ENCODE measurements at regions not wholly inside any gene's neighbourhood (a gene's known extent, or its start where the extent isn't known, plus 50 kb on each side); places are given as distances from the start of the nearest gene placed in this dataset.

DNA sequence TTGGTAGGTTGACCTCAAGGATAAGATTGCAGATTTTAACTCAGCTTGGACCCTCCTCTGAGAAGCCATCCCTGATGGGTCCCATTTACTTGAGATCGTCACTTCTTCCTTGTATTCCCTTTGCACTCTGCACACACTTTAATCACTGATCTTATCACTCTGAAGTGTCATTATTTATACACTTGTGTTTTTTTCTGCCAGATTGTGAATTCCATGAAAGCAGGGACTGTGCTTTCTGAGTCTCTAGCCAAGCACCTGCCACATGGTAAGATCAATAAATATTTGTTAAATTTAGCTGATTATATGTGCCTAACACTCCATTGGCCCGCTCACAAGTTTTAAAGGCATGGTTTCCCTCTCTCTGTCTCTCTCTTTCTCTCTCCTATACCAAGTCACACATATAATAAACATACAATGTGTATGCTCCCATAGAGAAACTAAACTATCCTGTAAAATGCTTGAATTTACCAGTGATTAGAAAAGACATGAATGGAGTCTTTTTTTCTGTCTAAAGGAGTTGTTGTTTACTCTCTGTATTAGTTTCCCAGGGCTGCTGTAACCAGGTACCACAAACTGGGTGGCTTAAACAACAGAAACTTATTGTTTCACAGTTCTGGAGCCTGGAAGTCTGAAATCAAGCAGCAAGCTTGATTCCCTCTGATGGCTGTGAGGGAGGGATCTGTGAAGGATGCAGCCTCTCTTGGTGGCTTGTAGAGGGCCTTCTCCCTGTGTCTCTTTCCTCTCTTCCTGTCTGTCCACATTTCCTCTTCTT, 105.2 kb upstream of the GADD45A start:
- DNase-seq (ENCODE audit: low read depth, low spot score) (no peak), ATAC-seq (no peak)
- intact Hi-C loops (cut with micrococcal nuclease): no loop called here
- no peak overlapping the region for H2AFZ ChIP-seq (ENCODE audit: low read depth, low read length, poor library complexity, severe bottlenecking)
- no peaks in the 10 kb centered on the region for H3K36me3 ChIP-seq (ENCODE audit: control insufficient read depth in 1 of 2, insufficient read depth in 2 of 2, low read length in 2 of 2)
- no TSS peak for BruUV-seq (replicated peaks)
- no peak overlapping the region for H3K27ac ChIP-seq (ENCODE audit: low read depth, low read length)
- H3K4me1 ChIP-seq (ENCODE audit: control insufficient read depth in 1 of 2, insufficient read depth in 2 of 2, low read length in 2 of 2): no peaks in the 10 kb centered on the region
- no peaks in the 10 kb centered on the region for H3K9me3 ChIP-seq (ENCODE audit: control insufficient read depth in 1 of 2, insufficient read depth in 1 of 2, low read depth in 1 of 2, low read length in 2 of 2)
- TF ChIP-seq ZFX (IDR thresholded peaks at IDR 0.05): no peak
- RAD21 ChIA-PET (ENCODE audit: low non-redundant PET in 1 of 2, low total read pairs in 2 of 2, uncharacterized antibody in 2 of 2, unreplicated experiment in 2 of 2): no interaction called here
- no peaks in the 10 kb centered on the region for H3K27me3 ChIP-seq (ENCODE audit: insufficient read depth, low read length)
- no peak overlapping the region for H3K9ac ChIP-seq (ENCODE audit: low read length)
- H4K20me1 ChIP-seq (ENCODE audit: insufficient read depth): no peaks in the 10 kb centered on the region
- CTCF ChIA-PET: no interaction called here
- H3K4me3 ChIP-seq (replicated peaks in 1 of 2; ENCODE audit: low read depth in 1 of 2, low read length in 2 of 2): no peak overlapping the region
- H3K79me2 ChIP-seq (ENCODE audit: insufficient read depth, low read length): no peaks in the 10 kb centered on the region
- H3K9me2 ChIP-seq (ENCODE audit: insufficient read depth): no peaks in the 10 kb centered on the region
- no peak overlapping the region for H3K4me2 ChIP-seq (ENCODE audit: low read length)
- POLR2A ChIA-PET: no interaction called here

DNA sequence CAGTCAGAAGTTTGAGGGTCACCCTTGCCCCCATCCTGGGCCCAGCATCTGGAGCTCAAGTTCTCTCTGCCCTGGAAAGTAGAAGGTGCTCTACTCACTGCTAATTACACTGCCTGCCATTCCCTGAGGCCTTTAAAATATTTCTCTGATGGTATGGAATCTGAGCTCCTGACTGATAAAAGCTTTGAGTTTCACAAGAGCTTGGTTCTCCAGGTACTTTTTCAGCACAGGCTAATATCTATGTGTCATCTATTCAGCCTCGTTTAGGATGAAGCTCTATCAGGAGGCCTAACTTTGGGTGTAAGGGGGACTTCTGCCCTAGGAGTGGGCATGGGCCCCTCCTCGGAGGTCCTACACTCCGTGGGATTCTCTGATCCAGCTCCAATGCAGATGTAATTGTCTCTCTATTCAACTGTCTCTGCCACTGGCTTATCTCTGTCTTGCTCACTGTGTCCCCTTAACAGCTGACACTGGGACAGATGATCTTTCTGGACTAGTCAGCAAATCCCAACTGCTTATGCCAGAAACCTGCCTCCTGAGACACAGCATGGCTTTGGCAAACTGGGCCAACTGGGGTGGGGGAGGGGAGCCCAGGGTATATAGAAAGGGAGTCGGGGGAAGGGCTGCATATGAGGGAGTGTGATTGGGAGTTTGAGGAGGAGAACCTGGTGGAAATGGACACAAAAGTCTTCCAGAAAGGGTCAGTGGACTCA, 104.2 kb upstream of the GADD45A start:
- Histone ChIP-seq H3K9ac (ENCODE audit: low read length) (no peak overlapping the region), H3K4me3 (replicated peaks in 1 of 2; ENCODE audit: low read depth in 1 of 2, low read length in 2 of 2) (no peak overlapping the region), H3K27me3 (ENCODE audit: insufficient read depth, low read length) (no peaks in the 10 kb centered on the region), H4K20me1 (ENCODE audit: insufficient read depth) (no peaks in the 10 kb centered on the region), H3K9me2 (ENCODE audit: insufficient read depth) (no peaks in the 10 kb centered on the region), H3K9me3 (ENCODE audit: control insufficient read depth in 1 of 2, insufficient read depth in 1 of 2, low read depth in 1 of 2, low read length in 2 of 2) (no peaks in the 10 kb centered on the region), H3K4me1 (ENCODE audit: control insufficient read depth in 1 of 2, insufficient read depth in 2 of 2, low read length in 2 of 2) (no peaks in the 10 kb centered on the region), H3K27ac (ENCODE audit: low read depth, low read length) (no peak overlapping the region), H3K79me2 (ENCODE audit: insufficient read depth, low read length) (no peaks in the 10 kb centered on the region), H3K36me3 (ENCODE audit: control insufficient read depth in 1 of 2, insufficient read depth in 2 of 2, low read length in 2 of 2) (no peaks in the 10 kb centered on the region), H2AFZ (ENCODE audit: low read depth, low read length, poor library complexity, severe bottlenecking) (no peak overlapping the region), H3K4me2 (ENCODE audit: low read length) (no peak overlapping the region)
- DNase-seq (ENCODE audit: low read depth, low spot score) (no peak), ATAC-seq (no peak)
- intact Hi-C loops (cut with micrococcal nuclease): no loop called here
- BruUV-seq (replicated peaks): no TSS peak
- RAD21 ChIA-PET (ENCODE audit: low non-redundant PET in 1 of 2, low total read pairs in 2 of 2, uncharacterized antibody in 2 of 2, unreplicated experiment in 2 of 2): no interaction called here
- CTCF ChIA-PET: no interaction called here
- POLR2A ChIA-PET: no interaction called here
- TF ChIP-seq, protein P1, sequence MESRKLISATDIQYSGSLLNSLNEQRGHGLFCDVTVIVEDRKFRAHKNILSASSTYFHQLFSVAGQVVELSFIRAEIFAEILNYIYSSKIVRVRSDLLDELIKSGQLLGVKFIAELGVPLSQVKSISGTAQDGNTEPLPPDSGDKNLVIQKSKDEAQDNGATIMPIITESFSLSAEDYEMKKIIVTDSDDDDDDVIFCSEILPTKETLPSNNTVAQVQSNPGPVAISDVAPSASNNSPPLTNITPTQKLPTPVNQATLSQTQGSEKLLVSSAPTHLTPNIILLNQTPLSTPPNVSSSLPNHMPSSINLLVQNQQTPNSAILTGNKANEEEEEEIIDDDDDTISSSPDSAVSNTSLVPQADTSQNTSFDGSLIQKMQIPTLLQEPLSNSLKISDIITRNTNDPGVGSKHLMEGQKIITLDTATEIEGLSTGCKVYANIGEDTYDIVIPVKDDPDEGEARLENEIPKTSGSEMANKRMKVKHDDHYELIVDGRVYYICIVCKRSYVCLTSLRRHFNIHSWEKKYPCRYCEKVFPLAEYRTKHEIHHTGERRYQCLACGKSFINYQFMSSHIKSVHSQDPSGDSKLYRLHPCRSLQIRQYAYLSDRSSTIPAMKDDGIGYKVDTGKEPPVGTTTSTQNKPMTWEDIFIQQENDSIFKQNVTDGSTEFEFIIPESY (IDR thresholded peaks at IDR 0.05; ENCODE audit: extremely low read depth, insufficient replicate concordance, low read length): no peak
- no peak for TF ChIP-seq EZH2 (IDR thresholded peaks at IDR 0.05)
- TF ChIP-seq SP1 (IDR thresholded peaks at IDR 0.05; ENCODE audit: low read depth): no peak
- no peak for TF ChIP-seq SIN3A (IDR thresholded peaks at IDR 0.05; ENCODE audit: low read depth)
- TF ChIP-seq CEBPB (IDR thresholded peaks at IDR 0.05; ENCODE audit: low read depth): no peak
- no peak for TF ChIP-seq FOSL1 (IDR thresholded peaks at IDR 0.05; ENCODE audit: low read depth)
- no peak for TF ChIP-seq EZH2phosphoT487 (IDR thresholded peaks at IDR 0.05; ENCODE audit: borderline replicate concordance)
- TF ChIP-seq ZNF274 (IDR thresholded peaks at IDR 0.05; ENCODE audit: low read depth, low read length): no peak
- TF ChIP-seq ELF1 (IDR thresholded peaks at IDR 0.05; ENCODE audit: borderline replicate concordance, low read depth): no peak
- no peak for TF ChIP-seq SRF (IDR thresholded peaks at IDR 0.05; ENCODE audit: low read depth)
- TF ChIP-seq YY1 (IDR thresholded peaks at IDR 0.05; ENCODE audit: extremely low read depth, insufficient replicate concordance, low read depth, low read length): no peak
- TF ChIP-seq, protein P2, sequence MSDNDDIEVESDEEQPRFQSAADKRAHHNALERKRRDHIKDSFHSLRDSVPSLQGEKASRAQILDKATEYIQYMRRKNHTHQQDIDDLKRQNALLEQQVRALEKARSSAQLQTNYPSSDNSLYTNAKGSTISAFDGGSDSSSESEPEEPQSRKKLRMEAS (IDR thresholded peaks at IDR 0.05): no peak
- TF ChIP-seq EGR1 (IDR thresholded peaks at IDR 0.05; ENCODE audit: low read depth): no peak
- TF ChIP-seq ZFX (IDR thresholded peaks at IDR 0.05): no peak
- TF ChIP-seq JUND (IDR thresholded peaks at IDR 0.05): no peak
- TF ChIP-seq TCF7L2 (IDR thresholded peaks at IDR 0.05; ENCODE audit: borderline replicate concordance, extremely low read depth, insufficient read depth, insufficient read length): no peak
- no peak for TF ChIP-seq CBX3 (IDR thresholded peaks at IDR 0.05; ENCODE audit: low read depth)
- no peak for TF ChIP-seq POLR2A (IDR thresholded peaks at IDR 0.05; ENCODE audit: borderline replicate concordance, extremely low read depth, insufficient read depth, insufficient read length)
- TF ChIP-seq, protein P3, sequence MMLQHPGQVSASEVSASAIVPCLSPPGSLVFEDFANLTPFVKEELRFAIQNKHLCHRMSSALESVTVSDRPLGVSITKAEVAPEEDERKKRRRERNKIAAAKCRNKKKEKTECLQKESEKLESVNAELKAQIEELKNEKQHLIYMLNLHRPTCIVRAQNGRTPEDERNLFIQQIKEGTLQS (IDR thresholded peaks at IDR 0.05): no peak
